ENCODE measurements at regions not wholly inside any gene's neighbourhood (a gene's known extent, or its start where the extent isn't known, plus 50 kb on each side); places are given as distances from the start of the nearest gene placed in this dataset.

DNA sequence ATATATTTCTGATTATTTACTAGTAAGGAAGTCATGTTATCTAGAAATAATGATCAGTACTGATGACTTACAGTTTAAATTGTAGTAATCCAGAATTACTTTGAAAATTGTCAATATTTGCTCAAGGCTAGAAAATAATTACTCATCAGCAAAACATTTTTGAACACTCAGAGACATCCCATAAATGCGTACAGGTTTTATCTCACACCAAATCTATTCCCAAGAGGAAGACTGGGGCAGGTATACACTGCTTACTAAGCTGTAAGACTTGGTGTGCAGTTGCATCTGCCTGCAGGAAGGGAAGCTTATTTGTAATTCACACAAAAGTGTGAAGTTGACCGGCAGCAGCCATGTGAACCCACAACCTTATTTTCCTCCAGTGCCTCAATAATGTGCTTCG is 146.4 kb downstream of the CCER1 start:
- no peak overlapping the region for H2AFZ ChIP-seq (ENCODE audit: low read length)
- TF ChIP-seq, protein P1, sequence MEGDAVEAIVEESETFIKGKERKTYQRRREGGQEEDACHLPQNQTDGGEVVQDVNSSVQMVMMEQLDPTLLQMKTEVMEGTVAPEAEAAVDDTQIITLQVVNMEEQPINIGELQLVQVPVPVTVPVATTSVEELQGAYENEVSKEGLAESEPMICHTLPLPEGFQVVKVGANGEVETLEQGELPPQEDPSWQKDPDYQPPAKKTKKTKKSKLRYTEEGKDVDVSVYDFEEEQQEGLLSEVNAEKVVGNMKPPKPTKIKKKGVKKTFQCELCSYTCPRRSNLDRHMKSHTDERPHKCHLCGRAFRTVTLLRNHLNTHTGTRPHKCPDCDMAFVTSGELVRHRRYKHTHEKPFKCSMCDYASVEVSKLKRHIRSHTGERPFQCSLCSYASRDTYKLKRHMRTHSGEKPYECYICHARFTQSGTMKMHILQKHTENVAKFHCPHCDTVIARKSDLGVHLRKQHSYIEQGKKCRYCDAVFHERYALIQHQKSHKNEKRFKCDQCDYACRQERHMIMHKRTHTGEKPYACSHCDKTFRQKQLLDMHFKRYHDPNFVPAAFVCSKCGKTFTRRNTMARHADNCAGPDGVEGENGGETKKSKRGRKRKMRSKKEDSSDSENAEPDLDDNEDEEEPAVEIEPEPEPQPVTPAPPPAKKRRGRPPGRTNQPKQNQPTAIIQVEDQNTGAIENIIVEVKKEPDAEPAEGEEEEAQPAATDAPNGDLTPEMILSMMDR (IDR thresholded peaks at IDR 0.05; ENCODE audit: low read length): no peak
- TF ChIP-seq EZH2 (optimal IDR thresholded peaks at IDR 0.05; ENCODE audit: low read depth, low read length): no peak
- no peak for TF ChIP-seq EZH2phosphoT487 (IDR thresholded peaks at IDR 0.05; ENCODE audit: low read length)
- H3K36me3 ChIP-seq (replicated peaks; ENCODE audit: insufficient read depth, low read length): no peaks in the 10 kb centered on the region
- no peaks in the 10 kb centered on the region for H3K27me3 ChIP-seq (replicated peaks; ENCODE audit: insufficient read depth, low read length)
- no peak for DNase-seq
- H3K4me1 ChIP-seq (ENCODE audit: low read length): no peaks in the 10 kb centered on the region
- no peak overlapping the region for H3K4me2 ChIP-seq (ENCODE audit: low read depth, low read length)
- no peaks in the 10 kb centered on the region for H4K20me1 ChIP-seq (ENCODE audit: insufficient read depth, low read length)
- no peaks in the 10 kb centered on the region for H3F3A ChIP-seq (ENCODE audit: insufficient read depth, low read length)
- no peak overlapping the region for H3K27ac ChIP-seq (ENCODE audit: low read length)
- H3K9me3 ChIP-seq (replicated peaks; ENCODE audit: insufficient read depth, low read length): no peaks in the 10 kb centered on the region
- H3K79me2 ChIP-seq (ENCODE audit: low read length): no peaks in the 10 kb centered on the region
- no peak overlapping the region for H3K9ac ChIP-seq (ENCODE audit: low read length)
- no peak overlapping the region for H3K4me3 ChIP-seq (ENCODE audit: low read length)
- no peaks in the 10 kb centered on the region for H3K9me2 ChIP-seq (replicated peaks; ENCODE audit: insufficient read depth, low read length)

DNA sequence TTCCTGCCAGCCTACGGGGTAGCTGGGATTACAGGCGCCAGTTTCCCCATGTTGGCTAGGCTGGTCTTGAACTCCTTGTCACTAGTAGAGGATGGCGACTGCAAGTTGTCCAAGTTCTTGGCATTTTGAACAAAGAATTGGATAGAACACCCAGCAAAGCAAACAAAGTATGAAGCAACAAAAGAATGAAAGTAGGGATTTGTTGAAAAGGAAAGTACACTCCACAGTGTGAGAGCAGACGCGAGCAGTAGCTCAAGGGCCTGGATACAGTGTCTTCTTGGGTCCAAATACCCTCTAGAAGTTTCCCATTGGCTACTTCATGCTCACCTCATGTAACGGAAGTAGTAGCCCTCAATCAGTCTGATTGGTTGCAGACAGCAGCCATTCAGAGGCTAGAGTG is 152.2 kb downstream of the CCER1 start:
- Histone ChIP-seq H2AFZ (ENCODE audit: low read length) (no peak overlapping the region), H3F3A (ENCODE audit: insufficient read depth, low read length) (no peaks in the 10 kb centered on the region), H3K9ac (ENCODE audit: low read length) (no peak overlapping the region), H3K9me2 (replicated peaks; ENCODE audit: insufficient read depth, low read length) (no peaks in the 10 kb centered on the region), H3K27ac (ENCODE audit: low read length) (no peak overlapping the region), H3K4me1 (ENCODE audit: low read length) (no peaks in the 10 kb centered on the region), H3K27me3 (replicated peaks; ENCODE audit: insufficient read depth, low read length) (no peaks in the 10 kb centered on the region), H3K4me2 (ENCODE audit: low read depth, low read length) (no peak overlapping the region), H4K20me1 (ENCODE audit: insufficient read depth, low read length) (no peaks in the 10 kb centered on the region), H3K79me2 (ENCODE audit: low read length) (no peaks in the 10 kb centered on the region), H3K9me3 (replicated peaks; ENCODE audit: insufficient read depth, low read length) (no peaks in the 10 kb centered on the region), H3K36me3 (replicated peaks; ENCODE audit: insufficient read depth, low read length) (no peaks in the 10 kb centered on the region), H3K4me3 (ENCODE audit: low read length) (no peak overlapping the region)
- TF ChIP-seq EZH2 (optimal IDR thresholded peaks at IDR 0.05; ENCODE audit: low read depth, low read length) (no peak), EZH2phosphoT487 (IDR thresholded peaks at IDR 0.05; ENCODE audit: low read length) (no peak)
- TF ChIP-seq, protein P1 (IDR thresholded peaks at IDR 0.05; ENCODE audit: low read length): no peak
- no peak for DNase-seq

DNA sequence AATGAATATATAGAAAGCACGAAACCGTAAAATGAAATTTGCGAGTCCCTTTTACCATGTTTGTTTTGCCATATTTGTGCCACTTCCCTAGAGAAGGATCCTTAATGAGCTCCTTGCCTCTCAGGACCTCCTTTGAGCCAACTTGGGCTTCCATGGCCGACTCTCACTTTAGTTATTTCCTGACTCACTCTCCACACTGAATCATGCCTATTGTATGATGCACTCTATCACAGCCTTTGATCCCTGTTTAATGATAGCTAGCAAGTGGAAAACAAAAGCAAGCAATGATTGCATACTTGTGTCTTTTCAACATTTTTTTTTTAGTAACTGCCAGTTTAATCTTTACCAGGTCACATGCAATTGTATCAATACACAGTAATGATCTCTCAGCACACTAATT is 153.2 kb downstream of the CCER1 start:
- Histone ChIP-seq H3K9me3 (replicated peaks; ENCODE audit: insufficient read depth, low read length) (no peaks in the 10 kb centered on the region), H4K20me1 (ENCODE audit: insufficient read depth, low read length) (no peaks in the 10 kb centered on the region), H3K36me3 (replicated peaks; ENCODE audit: insufficient read depth, low read length) (no peaks in the 10 kb centered on the region), H2AFZ (ENCODE audit: low read length) (no peak overlapping the region), H3K9ac (ENCODE audit: low read length) (no peak overlapping the region), H3K4me3 (ENCODE audit: low read length) (no peak overlapping the region), H3K79me2 (ENCODE audit: low read length) (no peaks in the 10 kb centered on the region), H3K4me2 (ENCODE audit: low read depth, low read length) (no peak overlapping the region), H3F3A (ENCODE audit: insufficient read depth, low read length) (no peaks in the 10 kb centered on the region), H3K27me3 (replicated peaks; ENCODE audit: insufficient read depth, low read length) (no peaks in the 10 kb centered on the region), H3K9me2 (replicated peaks; ENCODE audit: insufficient read depth, low read length) (no peaks in the 10 kb centered on the region), H3K27ac (ENCODE audit: low read length) (no peak overlapping the region), H3K4me1 (ENCODE audit: low read length) (no peaks in the 10 kb centered on the region)
- no peak for DNase-seq
- no peak for TF ChIP-seq EZH2phosphoT487 (IDR thresholded peaks at IDR 0.05; ENCODE audit: low read length)
- TF ChIP-seq EZH2 (optimal IDR thresholded peaks at IDR 0.05; ENCODE audit: low read depth, low read length): no peak
- TF ChIP-seq, protein P1 (IDR thresholded peaks at IDR 0.05; ENCODE audit: low read length): no peak
